HEK293T (cell line): ENCODE measurements at regions not wholly inside any gene's neighbourhood (a gene's known extent, or its start where the extent isn't known, plus 50 kb on each side); places are given as distances from the start of the nearest gene placed in this dataset.

Experiments used
- BHLHE40 ChIP-seq: fragments of 450-650 bp; IDR thresholded peaks from 2 replicates; pipeline ENCODE4 v1.6.1; 2016; ENCODE audit warnings: mild to moderate bottlenecking, moderate library complexity, borderline replicate concordance
- ELF4 ChIP-seq: fragments of 450-650 bp; IDR thresholded peaks from 2 replicates; pipeline ENCODE4 v1.6.1; 2017; ENCODE audit warnings: antibody characterized with exemption
- FOXM1 ChIP-seq: fragments of 450-650 bp; IDR thresholded peaks from 2 replicates; pipeline ENCODE4 v1.6.1; 2017; ENCODE audit warnings: mild to moderate bottlenecking, borderline replicate concordance
- HDGF ChIP-seq: fragments of 450-650 bp; IDR thresholded peaks from 2 replicates; pipeline ENCODE4 v1.6.1; 2017; ENCODE audit warnings: antibody characterized with exemption, borderline replicate concordance
- L3MBTL2 ChIP-seq: fragments of 450-650 bp; conservative IDR thresholded peaks from 2 replicates; pipeline ENCODE4 v1.6.1; 2016; ENCODE audit warnings: mild to moderate bottlenecking
- LEF1 ChIP-seq: fragments of 450-650 bp; IDR thresholded peaks from 2 replicates; pipeline ENCODE4 v1.6.1; 2017; ENCODE audit warnings: mild to moderate bottlenecking, borderline replicate concordance
- TARDBP ChIP-seq: fragments of 450-650 bp; IDR thresholded peaks from 2 replicates; pipeline ENCODE4 v1.6.1; 2016

DNA sequence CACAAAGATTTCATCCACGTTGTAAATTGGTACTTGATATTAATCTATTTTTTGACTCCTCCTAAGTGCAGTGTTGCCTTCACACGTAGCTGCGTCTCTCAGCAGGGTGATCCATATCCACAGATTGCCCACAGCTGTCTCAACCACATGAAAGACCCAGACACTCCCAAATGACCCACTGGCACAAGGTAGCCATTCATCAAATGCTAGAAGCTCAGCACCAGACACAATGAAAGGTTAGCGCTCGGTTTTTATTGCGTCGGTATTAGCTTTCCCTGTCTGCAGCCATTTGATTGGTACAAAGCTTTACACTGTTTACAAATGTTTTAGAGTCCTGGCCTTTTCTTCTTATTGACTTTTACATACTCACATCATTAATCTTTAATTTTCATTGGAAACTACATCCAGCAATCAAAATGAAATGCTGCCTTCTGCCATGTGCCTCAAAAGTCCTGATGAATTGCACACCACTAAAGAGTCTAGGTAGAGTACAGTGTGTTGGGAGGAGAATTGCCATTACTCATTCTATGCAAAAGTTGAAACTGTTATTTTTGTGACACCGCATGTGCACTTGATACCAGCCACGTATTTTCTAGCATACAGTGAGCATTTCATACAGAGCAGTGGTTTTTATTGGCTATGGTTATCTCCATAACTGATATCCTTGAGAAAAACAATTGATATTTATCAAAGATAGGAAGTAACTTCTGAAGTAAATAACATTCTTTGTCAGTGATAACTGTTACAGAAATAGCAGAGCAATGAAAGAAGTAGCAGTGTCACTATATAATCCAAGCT lies 127.3 kb upstream of the NUDT7 start:
- no peak for TF ChIP-seq HDGF
- no peak for TF ChIP-seq ELF4
- TF ChIP-seq BHLHE40 = no peak
- TF ChIP-seq FOXM1 = no peak
- TF ChIP-seq LEF1 = no peak
- TF ChIP-seq L3MBTL2 = no peak
- no peak for TF ChIP-seq TARDBP
